Mesendoderm (in vitro differentiated cells): ENCODE measurements at regions not wholly inside any gene's neighbourhood (a gene's known extent, or its start where the extent isn't known, plus 50 kb on each side); places are given as distances from the start of the nearest gene placed in this dataset.

Experiments used
- DNase-seq: peaks from one replicate; pipeline ENCODE4 v3.0.0; 2013
- H2AK5ac ChIP-seq: 2 replicates; pipeline ENCODE4 v1.6.1; 2013; ENCODE audit warnings: low read length, inconsistent platforms
- H2BK120ac ChIP-seq: 2 replicates; pipeline ENCODE4 v1.6.1; 2013; ENCODE audit warnings: low read depth, mild to moderate bottlenecking, low read length, moderate library complexity, mixed read lengths
- H2BK15ac ChIP-seq: replicated peaks from 2 replicates; pipeline ENCODE4 v1.6.1; 2013; ENCODE audit warnings: low read depth, mild to moderate bottlenecking, moderate library complexity
- H2BK5ac ChIP-seq: 2 replicates; pipeline ENCODE4 v1.6.1; 2013; ENCODE audit warnings: low read length, inconsistent platforms
- H3K18ac ChIP-seq: 2 replicates; pipeline ENCODE4 v1.6.1; 2013; ENCODE audit warnings: mild to moderate bottlenecking, low read length, mixed read lengths
- H3K23ac ChIP-seq: one replicate; pipeline ENCODE4 v1.6.1; 2013; ENCODE audit warnings: low read length
- H3K27ac ChIP-seq: 2 replicates; pipeline ENCODE4 v1.5.1; 2013; ENCODE audit warnings: low read depth, mild to moderate bottlenecking, inconsistent platforms, low read length, moderate library complexity
- H3K27me3 ChIP-seq: 2 replicates; pipeline ENCODE4 v1.6.1; 2013; ENCODE audit warnings: low read length, control low read depth, mild to moderate bottlenecking, inconsistent platforms; ENCODE audit not compliant: insufficient read depth, poor library complexity
- H3K36me3 ChIP-seq: 2 replicates; pipeline ENCODE4 v1.6.1; 2013; ENCODE audit warnings: low read length, inconsistent platforms; ENCODE audit not compliant: control insufficient read depth, insufficient read depth
- H3K4ac ChIP-seq: one replicate; pipeline ENCODE4 v1.6.1; 2013; ENCODE audit warnings: low read depth, mild to moderate bottlenecking, low read length, moderate library complexity
- H3K4me1 ChIP-seq: 2 replicates; pipeline ENCODE4 v1.6.1; 2013; ENCODE audit warnings: low read depth, low read length, inconsistent platforms; ENCODE audit not compliant: control insufficient read depth
- H3K4me2 ChIP-seq: 2 replicates; pipeline ENCODE4 v1.6.1; 2013; ENCODE audit warnings: low read length
- H3K4me3 ChIP-seq: 2 replicates; pipeline ENCODE4 v1.5.1; 2013; ENCODE audit warnings: mild to moderate bottlenecking, low read length
- H3K56ac ChIP-seq: one replicate; pipeline ENCODE4 v1.6.1; 2013; ENCODE audit warnings: low read length
- H3K79me1 ChIP-seq: 2 replicates; pipeline ENCODE4 v1.6.1; 2013; ENCODE audit warnings: low read length, inconsistent platforms
- H3K79me2 ChIP-seq: 2 replicates; pipeline ENCODE4 v1.6.1; 2013; ENCODE audit warnings: mild to moderate bottlenecking, low read length; ENCODE audit not compliant: control insufficient read depth, insufficient read depth
- H3K9ac ChIP-seq: 2 replicates; pipeline ENCODE4 v1.6.1; 2013; ENCODE audit warnings: low read length, inconsistent platforms
- H4K5ac ChIP-seq: one replicate; pipeline ENCODE4 v1.6.1; 2013; ENCODE audit warnings: low read length
- H4K8ac ChIP-seq: one replicate; pipeline ENCODE4 v1.6.1; 2013; ENCODE audit warnings: low read depth, mild to moderate bottlenecking, control low read depth, low read length, moderate library complexity
- WGBS: extraction: QIAGEN DNeasy Blood & Tissue Kit; methylation state at CpG from one replicate; pipeline ENCODE4 v1.1.7; 2013; ENCODE audit warnings: low lambda C conversion rate, missing lambda C conversion rate; ENCODE audit not compliant: insufficient coverage; ENCODE audit errors: extremely low coverage; 5-methylcytosine and 5-hydroxymethylcytosine counted together

- no peak overlapping the region for H2AK5ac ChIP-seq
- H4K5ac ChIP-seq, result no peak overlapping the region
- no peak overlapping the region for H3K18ac ChIP-seq
- no peak overlapping the region for H4K8ac ChIP-seq
- no peaks in the 10 kb centered on the region for H3K27me3 ChIP-seq
- no peak overlapping the region for H3K56ac ChIP-seq
- H2BK120ac ChIP-seq, result no peak overlapping the region
- H3K4me3 ChIP-seq, result no peak overlapping the region
- H3K79me2 ChIP-seq, result no peaks in the 10 kb centered on the region
- no peak overlapping the region for H3K23ac ChIP-seq
- no peaks in the 10 kb centered on the region for H3K36me3 ChIP-seq
- no peaks in the 10 kb centered on the region for H3K79me1 ChIP-seq
- no peak overlapping the region for H3K4ac ChIP-seq
- no peaks in the 10 kb centered on the region for H3K4me1 ChIP-seq
- no peak overlapping the region for H3K27ac ChIP-seq
- no peak overlapping the region for H3K4me2 ChIP-seq
- WGBS, result no CpG with 5 or more reads among the region's 1 CpG
- H2BK5ac ChIP-seq, result no peak overlapping the region
- H2BK15ac ChIP-seq, result no peak overlapping the region
- DNase-seq, result no peak
- no peak overlapping the region for H3K9ac ChIP-seq
Observed at GRCh38 chr6:164252291-164252690, 837.8 kb downstream of the QKI start.

DNA sequence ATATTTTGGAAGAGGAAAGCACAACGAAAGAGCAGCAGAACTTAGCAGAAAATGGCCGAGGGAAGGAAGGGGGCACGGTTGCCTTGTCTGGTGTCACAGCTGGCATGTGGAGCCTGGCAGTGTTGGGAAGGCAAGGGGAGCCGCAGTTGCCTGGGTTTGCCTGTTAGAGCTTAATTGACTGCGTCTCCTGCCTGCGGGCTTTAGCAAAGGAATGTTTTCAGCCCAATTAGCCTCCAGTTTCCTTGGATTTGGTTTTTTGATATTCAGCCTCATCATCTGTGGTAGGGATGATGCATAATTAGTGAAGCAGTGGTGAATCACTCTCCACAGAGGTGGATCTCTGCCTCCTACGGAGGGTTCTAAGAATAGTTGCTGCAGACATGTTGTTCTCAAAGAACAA, 832.6 kb downstream of the QKI start:
- DNase-seq, result no peak
- Histone ChIP-seq H3K79me1 (no peaks in the 10 kb centered on the region), H3K18ac (no peak overlapping the region), H3K56ac (no peak overlapping the region), H4K8ac (no peak overlapping the region), H3K27ac (no peak overlapping the region), H3K9ac (no peak overlapping the region), H4K5ac (no peak overlapping the region), H3K27me3 (no peaks in the 10 kb centered on the region), H3K4me1 (no peaks in the 10 kb centered on the region), H3K4ac (no peak overlapping the region), H2BK15ac (no peak overlapping the region), H3K23ac (no peak overlapping the region), H3K4me3 (no peak overlapping the region), H2BK5ac (no peak overlapping the region), H2AK5ac (no peak overlapping the region), H3K79me2 (no peaks in the 10 kb centered on the region), H3K4me2 (no peak overlapping the region), H3K36me3 (no peaks in the 10 kb centered on the region), H2BK120ac (no peak overlapping the region)
- WGBS, result no CpG with 5 or more reads among the region's 7 CpGs

DNA sequence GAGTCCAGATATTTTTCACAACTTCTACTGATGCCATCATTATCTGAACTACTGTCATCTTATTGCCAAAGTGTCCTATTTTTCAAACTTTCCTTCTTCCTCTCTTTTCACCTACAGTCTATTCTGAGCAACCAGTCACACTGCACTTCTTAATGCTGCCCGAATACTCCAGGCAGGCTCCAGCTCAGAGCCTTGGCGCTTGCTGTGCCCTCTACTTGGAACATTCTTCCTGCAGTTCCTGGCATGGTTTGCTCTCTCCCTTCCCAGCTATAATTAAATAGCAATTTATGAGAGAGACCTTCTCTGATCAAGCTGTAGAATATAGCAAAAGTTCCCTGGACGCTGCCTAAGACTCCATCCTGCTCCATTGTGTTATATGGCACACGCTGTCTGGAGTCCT, 831.6 kb downstream of the QKI start:
- no peaks in the 10 kb centered on the region for H3K79me1 ChIP-seq
- no peak overlapping the region for H2BK5ac ChIP-seq
- H3K4me1 ChIP-seq, result no peaks in the 10 kb centered on the region

GRCh38 chr6:164243949-164244348, 829.4 kb downstream of the QKI start:
- DNase-seq, result no peak
- H2BK15ac ChIP-seq, result no peak overlapping the region
- WGBS, result no CpG with 5 or more reads among the region's 9 CpGs
- H3K4me2 ChIP-seq, result no peak overlapping the region
- no peaks in the 10 kb centered on the region for H3K27me3 ChIP-seq
- H2BK120ac ChIP-seq, result no peak overlapping the region
- H2AK5ac ChIP-seq, result no peak overlapping the region
- no peak overlapping the region for H4K5ac ChIP-seq
- H3K23ac ChIP-seq, result no peak overlapping the region
- H3K27ac ChIP-seq, result no peak overlapping the region
- H3K4ac ChIP-seq, result no peak overlapping the region
- H3K79me2 ChIP-seq, result no peaks in the 10 kb centered on the region
- no peak overlapping the region for H3K56ac ChIP-seq
- no peaks in the 10 kb centered on the region for H3K4me1 ChIP-seq
- H3K4me3 ChIP-seq, result no peak overlapping the region
- no peaks in the 10 kb centered on the region for H3K36me3 ChIP-seq
- no peak overlapping the region for H4K8ac ChIP-seq
- no peak overlapping the region for H2BK5ac ChIP-seq
- no peaks in the 10 kb centered on the region for H3K79me1 ChIP-seq
- H3K9ac ChIP-seq, result no peak overlapping the region
- no peak overlapping the region for H3K18ac ChIP-seq

More for the DNA sequence above, 831.6 kb downstream of the QKI start:
- no peak for DNase-seq
- no peaks in the 10 kb centered on the region for H3K27me3 ChIP-seq
- H3K4ac ChIP-seq, result no peak overlapping the region
- no peak overlapping the region for H3K4me3 ChIP-seq
- no peak overlapping the region for H3K56ac ChIP-seq
- H3K18ac ChIP-seq, result no peak overlapping the region
- H2BK15ac ChIP-seq, result no peak overlapping the region
- H3K27ac ChIP-seq, result no peak overlapping the region
- H2BK120ac ChIP-seq, result no peak overlapping the region
- WGBS, result no CpG with 5 or more reads among the region's 4 CpGs
- no peaks in the 10 kb centered on the region for H3K79me2 ChIP-seq
- H3K4me2 ChIP-seq, result no peak overlapping the region
- no peak overlapping the region for H3K9ac ChIP-seq
- no peak overlapping the region for H4K8ac ChIP-seq
- H3K23ac ChIP-seq, result no peak overlapping the region
- no peaks in the 10 kb centered on the region for H3K36me3 ChIP-seq
- no peak overlapping the region for H4K5ac ChIP-seq
- H2AK5ac ChIP-seq, result no peak overlapping the region

GRCh38 chr6:164243012-164243610, 828.6 kb downstream of the QKI start:
- Histone ChIP-seq H3K4me2 (no peak overlapping the region), H2BK120ac (no peak overlapping the region), H2AK5ac (no peak overlapping the region), H3K79me1 (no peaks in the 10 kb centered on the region), H3K4ac (no peak overlapping the region), H4K8ac (no peak overlapping the region), H3K23ac (no peak overlapping the region), H4K5ac (no peak overlapping the region), H3K4me1 (no peaks in the 10 kb centered on the region), H3K79me2 (no peaks in the 10 kb centered on the region), H3K27me3 (no peaks in the 10 kb centered on the region), H2BK15ac (no peak overlapping the region), H3K36me3 (no peaks in the 10 kb centered on the region), H3K4me3 (no peak overlapping the region), H3K9ac (no peak overlapping the region), H2BK5ac (no peak overlapping the region), H3K18ac (no peak overlapping the region), H3K27ac (no peak overlapping the region), H3K56ac (no peak overlapping the region)
- DNase-seq, result peak; percentile 5
- no CpG with 5 or more reads among the region's 6 CpGs for WGBS

- Histone ChIP-seq H3K27me3 (no peaks in the 10 kb centered on the region), H3K79me2 (no peaks in the 10 kb centered on the region), H3K23ac (no peak overlapping the region), H3K27ac (no peak overlapping the region), H2BK120ac (no peak overlapping the region), H3K79me1 (no peaks in the 10 kb centered on the region), H3K56ac (no peak overlapping the region), H3K4ac (no peak overlapping the region), H3K4me1 (no peaks in the 10 kb centered on the region), H3K4me3 (no peak overlapping the region), H3K4me2 (no peak overlapping the region), H3K9ac (no peak overlapping the region), H4K5ac (no peak overlapping the region), H3K18ac (no peak overlapping the region), H2AK5ac (no peak overlapping the region), H2BK15ac (no peak overlapping the region), H4K8ac (no peak overlapping the region), H3K36me3 (no peaks in the 10 kb centered on the region), H2BK5ac (no peak overlapping the region)
- WGBS, result no CpG with 5 or more reads among the region's 9 CpGs
- DNase-seq, result no peak
Observed at GRCh38 chr6:164230804-164231203, 816.3 kb downstream of the QKI start.
